Body of pancreas (tissue), 4 donors: ENCODE measurements at regions not wholly inside any gene's neighbourhood (a gene's known extent, or its start where the extent isn't known, plus 50 kb on each side); places are given as distances from the start of the nearest gene placed in this dataset.

ENCODE experiments used
- POLR2A ChIP-seq, 3 donors: fragments of 450-650 bp; IDR thresholded peaks; one replicate each; pipeline ENCODE4 v1.6.1; 2016; ENCODE audit warnings: antibody characterized with exemption in 3 of 3, mild to moderate bottlenecking in 2 of 3
- TF ChIP-seq, protein P1 (sequence below), 7 experiments: fragments of 450-650 bp in 4 of 7; fragments of 200-600 bp in 3 of 7; sonication (generic) in 3 of 7; IDR thresholded peaks; one replicate each; pipeline ENCODE4 v1.5.1; 2016 to 2019; ENCODE audit warnings: antibody characterized with exemption in 7 of 7

- TF ChIP-seq, protein P1, sequence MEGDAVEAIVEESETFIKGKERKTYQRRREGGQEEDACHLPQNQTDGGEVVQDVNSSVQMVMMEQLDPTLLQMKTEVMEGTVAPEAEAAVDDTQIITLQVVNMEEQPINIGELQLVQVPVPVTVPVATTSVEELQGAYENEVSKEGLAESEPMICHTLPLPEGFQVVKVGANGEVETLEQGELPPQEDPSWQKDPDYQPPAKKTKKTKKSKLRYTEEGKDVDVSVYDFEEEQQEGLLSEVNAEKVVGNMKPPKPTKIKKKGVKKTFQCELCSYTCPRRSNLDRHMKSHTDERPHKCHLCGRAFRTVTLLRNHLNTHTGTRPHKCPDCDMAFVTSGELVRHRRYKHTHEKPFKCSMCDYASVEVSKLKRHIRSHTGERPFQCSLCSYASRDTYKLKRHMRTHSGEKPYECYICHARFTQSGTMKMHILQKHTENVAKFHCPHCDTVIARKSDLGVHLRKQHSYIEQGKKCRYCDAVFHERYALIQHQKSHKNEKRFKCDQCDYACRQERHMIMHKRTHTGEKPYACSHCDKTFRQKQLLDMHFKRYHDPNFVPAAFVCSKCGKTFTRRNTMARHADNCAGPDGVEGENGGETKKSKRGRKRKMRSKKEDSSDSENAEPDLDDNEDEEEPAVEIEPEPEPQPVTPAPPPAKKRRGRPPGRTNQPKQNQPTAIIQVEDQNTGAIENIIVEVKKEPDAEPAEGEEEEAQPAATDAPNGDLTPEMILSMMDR (IDR thresholded peaks at IDR 0.05) = no peak
- no peak for TF ChIP-seq POLR2A (IDR thresholded peaks at IDR 0.05)
Observed at GRCh38 chr7:41445432-41445831, 257.5 kb downstream of the INHBA start.
